GM12891 (cell line): ENCODE measurements at regions not wholly inside any gene's neighbourhood (a gene's known extent, or its start where the extent isn't known, plus 50 kb on each side); places are given as distances from the start of the nearest gene placed in this dataset.

Source experiments
- DNase-seq: peaks from one replicate; pipeline ENCODE4 v3.0.0; 2011; ENCODE audit warnings: low spot score; ENCODE audit not compliant: insufficient read length
- FAIRE-seq: peaks from 2 replicates; lab custom pipeline; 2011; peaks lifted over from hg19 to GRCh38; lab: Jason Lieb, UNC
- PAX5 ChIP-seq: IDR thresholded peaks from 2 replicates; pipeline ENCODE4 v1.6.1; 2011; ENCODE audit warnings: low read length, moderate library complexity, mild to moderate bottlenecking; ENCODE audit not compliant: insufficient read depth, severe bottlenecking
- POLR2A ChIP-seq: IDR thresholded peaks from 2 replicates; pipeline ENCODE4 v1.6.1; 2011; ENCODE audit warnings: low read depth, low read length, control low read depth
- POLR2AphosphoS5 ChIP-seq: IDR thresholded peaks from 2 replicates; pipeline ENCODE4 v1.6.1; 2011; ENCODE audit warnings: low read depth, low read length, control low read depth
- POU2F2 ChIP-seq: IDR thresholded peaks from 2 replicates; pipeline ENCODE4 v1.6.1; 2011; ENCODE audit warnings: low read depth, mild to moderate bottlenecking, control low read depth, low read length, moderate library complexity
- SPI1 ChIP-seq: IDR thresholded peaks from 2 replicates; pipeline ENCODE4 v1.6.1; 2011; ENCODE audit warnings: low read depth, low read length, control low read depth
- TAF1 ChIP-seq: IDR thresholded peaks from 2 replicates; pipeline ENCODE4 v1.6.1; 2011; ENCODE audit warnings: low read depth, low read length, control low read depth

DNA sequence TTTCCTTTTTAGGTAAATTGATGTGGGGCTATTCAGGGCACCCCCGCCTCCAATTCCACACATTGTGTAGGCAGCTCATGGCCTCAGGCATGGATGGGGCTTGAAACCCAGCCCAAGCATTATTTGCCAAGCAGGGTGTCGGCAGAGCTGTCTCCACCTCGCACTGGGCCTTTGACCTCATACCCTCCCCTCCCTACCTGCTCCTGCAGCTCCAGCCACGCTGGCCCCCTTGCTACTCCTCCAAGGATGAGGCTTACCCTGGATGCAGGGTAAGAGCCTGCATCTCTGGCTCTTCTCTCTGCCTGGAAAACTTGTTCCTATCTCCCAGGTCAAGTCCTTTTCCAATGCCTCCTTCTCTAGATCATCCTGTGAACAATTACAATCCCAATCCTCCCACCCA is 232.6 kb downstream of the SOD2 start:
- FAIRE-seq (no peak), DNase-seq (no peak)
- TF ChIP-seq POLR2AphosphoS5: no peak
- TF ChIP-seq PAX5: no peak
- TF ChIP-seq SPI1: no peak
- TF ChIP-seq TAF1: no peak
- TF ChIP-seq POLR2A: no peak

DNA sequence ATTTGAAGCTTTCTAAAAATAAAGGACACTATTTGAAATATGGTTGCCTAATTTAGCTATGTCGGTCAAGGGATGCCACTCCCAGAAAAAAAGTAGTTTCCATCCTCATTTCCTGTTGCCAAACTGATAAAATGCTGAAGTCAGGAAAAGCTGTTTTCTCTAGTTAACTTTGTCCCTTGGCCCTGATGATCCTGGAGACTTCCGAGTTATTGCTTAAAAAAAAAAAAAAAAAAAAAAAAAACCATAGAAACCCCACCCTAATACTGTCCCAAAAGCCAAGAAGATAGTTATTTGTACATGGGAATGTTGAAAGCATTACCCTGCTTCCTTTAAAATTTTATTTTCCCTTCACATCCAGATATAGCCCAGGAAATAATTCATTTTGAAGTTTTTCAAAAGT is 236.7 kb downstream of the SOD2 start:
- no peak for DNase-seq
- TF ChIP-seq TAF1 (no peak), PAX5 (no peak), POLR2AphosphoS5 (no peak), POLR2A (no peak), POU2F2 (no peak), SPI1 (no peak)
- FAIRE-seq: no peak

DNA sequence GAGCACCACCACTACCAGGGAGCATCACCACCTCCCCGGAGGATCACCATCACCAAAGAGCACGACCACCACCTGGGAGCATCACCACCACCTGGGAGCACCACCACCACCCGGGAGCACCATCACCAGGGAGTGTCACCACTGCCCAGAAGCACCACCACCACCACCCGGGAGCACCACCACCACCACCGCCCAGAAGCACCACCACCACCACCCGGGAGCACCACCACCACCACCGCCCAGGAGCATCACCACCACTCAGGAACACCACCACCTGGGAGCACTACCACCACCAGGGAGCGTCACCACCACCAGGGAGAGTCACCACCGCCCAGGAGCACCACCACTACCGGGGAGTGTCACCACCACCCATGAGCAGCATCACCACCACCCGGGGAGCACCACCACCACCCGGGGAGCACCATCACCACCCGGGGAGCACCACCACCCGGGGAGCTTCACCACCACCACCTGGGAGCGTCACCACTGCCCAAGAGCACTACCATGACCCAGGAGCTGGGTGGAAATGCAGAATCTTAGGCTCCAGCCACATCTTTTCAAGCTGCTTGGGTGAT is 237.3 kb downstream of the SOD2 start:
- DNase-seq (no peak), FAIRE-seq (no peak)
- TF ChIP-seq POLR2A (no peak), TAF1 (no peak), POU2F2 (no peak), PAX5 (no peak), POLR2AphosphoS5 (no peak), SPI1 (no peak)

DNA sequence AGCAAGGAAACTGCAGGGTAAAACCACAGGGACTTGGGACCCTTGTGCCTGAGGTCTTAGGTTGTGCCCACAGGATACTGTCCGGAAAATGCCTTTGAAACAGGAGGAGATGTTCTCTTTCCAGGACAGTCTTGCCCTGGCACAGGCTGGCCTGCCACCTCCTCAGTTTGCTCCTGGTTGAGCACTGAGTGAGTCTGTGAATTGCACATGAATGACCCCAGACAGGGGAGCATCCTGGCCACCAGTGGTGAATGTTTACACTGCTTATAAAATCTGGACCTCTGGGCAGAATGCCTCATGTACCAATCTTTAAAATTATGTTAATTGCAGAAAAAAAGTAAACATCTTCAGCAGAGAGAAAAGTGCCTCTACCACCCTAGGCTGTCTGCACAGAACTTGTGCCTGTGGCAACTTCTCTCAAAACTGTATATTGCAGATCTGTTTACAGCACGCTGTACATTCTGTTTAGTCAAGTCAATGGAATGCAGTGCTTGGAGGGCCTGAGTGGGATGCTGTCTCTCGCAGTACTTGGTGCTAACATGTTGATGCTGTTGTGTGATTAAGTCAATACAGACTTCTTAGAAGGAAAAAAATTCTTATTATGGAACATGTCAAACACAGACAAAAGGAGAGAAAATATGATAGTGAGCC is 242.1 kb downstream of the SOD2 start:
- FAIRE-seq: no peak
- no peak for DNase-seq
- TF ChIP-seq POLR2AphosphoS5 (no peak), PAX5 (no peak), POU2F2 (no peak), POLR2A (no peak), SPI1 (no peak), TAF1 (no peak)

DNA sequence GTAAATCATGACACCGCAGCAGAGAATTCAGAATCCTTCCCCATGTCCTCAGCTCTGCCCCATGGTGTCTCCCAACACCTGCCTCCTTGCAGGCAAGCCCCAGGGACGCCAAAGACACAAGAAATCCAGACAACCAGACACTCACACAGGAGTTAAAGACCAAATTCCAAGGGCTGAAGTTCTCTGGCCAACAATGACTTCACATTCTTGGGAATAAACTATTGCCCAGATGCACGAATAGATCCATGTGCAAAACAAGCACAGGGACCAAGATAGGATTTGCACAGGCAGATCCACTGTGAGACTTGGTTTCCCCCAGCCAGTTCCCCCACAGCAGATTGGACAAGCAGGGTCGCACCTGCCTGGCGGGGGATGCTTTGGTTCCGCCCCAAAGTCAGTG is 246.7 kb downstream of the SOD2 start:
- no peak for TF ChIP-seq TAF1
- no peak for TF ChIP-seq POLR2AphosphoS5
- no peak for TF ChIP-seq POU2F2
- TF ChIP-seq POLR2A: no peak
- no peak for TF ChIP-seq PAX5
- TF ChIP-seq SPI1: no peak
- no peak for DNase-seq
- FAIRE-seq: no peak

DNA sequence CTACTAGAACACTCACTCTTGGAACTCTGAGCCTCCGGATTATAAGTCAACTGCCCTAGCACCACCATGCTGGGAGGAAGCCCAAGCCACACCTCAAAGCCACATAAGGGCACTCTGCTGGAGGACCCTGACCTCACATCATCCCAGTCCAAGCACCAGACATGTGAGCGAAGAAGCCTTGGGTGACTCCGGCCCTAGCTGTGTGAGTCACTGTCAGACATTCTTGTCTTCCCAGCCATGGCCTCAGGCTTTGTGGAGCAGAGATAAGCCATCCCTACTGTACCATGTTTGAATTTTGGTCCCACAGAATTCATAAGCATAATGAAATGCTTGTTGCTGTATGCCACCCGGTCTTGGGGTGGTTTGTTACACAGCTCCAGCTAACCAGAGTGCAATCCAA is 247.7 kb downstream of the SOD2 start:
- TF ChIP-seq SPI1 (no peak), POLR2A (no peak), PAX5 (no peak), POLR2AphosphoS5 (no peak), POU2F2 (no peak), TAF1 (no peak)
- DNase-seq: no peak
- FAIRE-seq: no peak

DNA sequence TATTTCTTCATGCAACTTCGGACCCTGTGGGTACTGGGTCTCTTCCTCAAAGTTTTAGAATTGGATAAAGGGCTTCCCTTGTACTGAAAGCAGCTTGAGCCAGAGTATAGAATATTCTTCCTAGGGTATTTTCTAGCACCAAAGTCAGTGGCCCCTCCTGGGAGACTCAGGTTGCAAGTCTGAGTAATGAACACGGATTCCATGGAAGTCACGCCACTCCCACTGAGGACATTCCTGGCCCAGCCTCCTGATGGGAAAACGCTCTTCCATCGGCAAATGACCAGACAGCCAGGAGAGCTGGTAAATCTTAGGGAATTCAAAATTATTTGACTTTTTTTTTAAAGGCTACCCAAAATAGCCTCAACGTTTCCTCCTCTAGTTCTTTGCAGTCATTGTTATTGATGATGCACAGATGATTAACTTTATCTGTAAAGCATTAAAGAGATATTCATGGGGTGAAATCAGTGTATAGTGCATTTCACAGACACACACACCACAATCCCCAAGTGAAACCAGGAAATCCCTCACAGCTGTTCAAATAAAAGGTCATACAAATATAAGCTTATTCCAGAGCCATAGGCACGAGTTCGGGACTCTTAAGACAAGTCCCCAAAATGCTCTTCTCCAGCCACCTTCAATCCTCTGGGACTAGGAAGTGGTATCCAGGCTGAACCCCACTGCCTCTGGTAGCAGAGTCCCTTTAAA is 248.8 kb downstream of the SOD2 start:
- no peak for FAIRE-seq

DNA sequence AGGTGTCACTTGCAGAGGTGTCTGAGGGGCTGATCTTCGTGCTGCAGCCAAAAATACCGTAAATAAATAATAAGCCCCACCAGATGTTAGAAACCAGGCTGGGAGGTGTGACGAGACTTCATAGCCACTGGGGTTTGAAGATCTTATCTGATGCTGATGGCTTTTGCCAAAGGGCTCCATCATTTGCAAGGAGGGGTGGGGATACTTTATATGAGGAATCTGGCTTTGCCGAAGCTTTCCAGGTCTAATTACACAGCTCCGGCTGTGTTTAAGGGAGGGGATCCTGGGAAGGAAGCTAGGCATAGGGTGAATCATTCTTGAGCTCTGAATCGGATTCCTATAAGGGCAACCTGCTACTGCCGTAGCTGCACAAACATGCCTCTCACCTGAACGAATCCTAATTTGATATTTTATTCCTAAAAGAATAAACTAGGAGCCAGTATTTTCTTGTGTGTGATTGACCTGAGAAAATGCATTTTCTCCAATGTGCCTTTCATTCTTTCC is 249.6 kb downstream of the SOD2 start:
- DNase-seq (no peak), FAIRE-seq (no peak)
- TF ChIP-seq TAF1 (no peak), POLR2AphosphoS5 (no peak), PAX5 (no peak), POU2F2 (no peak), SPI1 (no peak), POLR2A (no peak)

More for the DNA sequence above, 248.8 kb downstream of the SOD2 start:
- TF ChIP-seq PAX5: no peak
- no peak for TF ChIP-seq POLR2A
- no peak for TF ChIP-seq TAF1
- TF ChIP-seq POU2F2: no peak
- TF ChIP-seq SPI1: no peak
- TF ChIP-seq POLR2AphosphoS5: no peak
- no peak for DNase-seq

DNA sequence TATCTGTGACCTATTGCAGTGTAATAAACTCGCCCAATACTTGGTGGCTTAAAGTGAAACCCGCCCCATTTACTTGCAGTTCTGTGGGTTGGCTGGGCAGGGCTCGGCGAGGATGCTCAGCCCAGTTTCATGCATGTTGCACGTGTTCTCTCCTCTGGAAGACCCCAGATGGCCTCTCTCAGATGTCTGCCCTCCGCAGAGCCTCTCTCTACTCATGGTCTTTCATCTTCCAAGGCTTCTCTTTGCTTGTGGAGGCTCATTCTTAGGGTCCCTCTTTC is 251.4 kb downstream of the SOD2 start:
- DNase-seq (no peak), FAIRE-seq (no peak)
- TF ChIP-seq SPI1 (no peak), PAX5 (no peak), POU2F2 (no peak), POLR2AphosphoS5 (no peak), TAF1 (no peak), POLR2A (no peak)
